H1 (cell line): ENCODE measurements at regions not wholly inside any gene's neighbourhood (a gene's known extent, or its start where the extent isn't known, plus 50 kb on each side); places are given as distances from the start of the nearest gene placed in this dataset.
"Not testable (repeated sequence)": the region's sequence is repeated elsewhere in the genome, so short reads cannot be mapped to it uniquely, and the experiment has no call there.

Source experiments
- CTCF ChIA-PET: fragments of 300-600 bp; sonication (Branson Sonifier 250); formaldehyde crosslinking; loops from one replicate; lab custom pipeline; 2021; ENCODE audit not compliant: partially characterized antibody; lab: Charles Lee
- POLR2A ChIA-PET: fragments of 300-600 bp; sonication (Branson Sonifier 250); formaldehyde crosslinking; loops from one replicate; lab custom pipeline; 2021; ENCODE audit warnings: inconsistent platforms; ENCODE audit not compliant: partially characterized antibody; lab: Charles Lee
- DNase-seq, 2 experiments: peaks; one replicate each; pipeline versions ENCODE4 v3.0.0 to v3.0.0-alpha.2; 2010 to 2022; ENCODE audit warnings: low spot score in 2 of 2, low read depth in 1 of 2, mixed read lengths in 1 of 2
- FAIRE-seq: peaks from 2 replicates; lab custom pipeline; 2011; peaks lifted over from hg19 to GRCh38; lab: Jason Lieb, UNC
- H2AFZ ChIP-seq: 2 replicates; pipeline ENCODE4 v1.8.1; 2012; ENCODE audit warnings: low read length, inconsistent platforms
- H2AK5ac ChIP-seq: 2 replicates; pipeline ENCODE4 v1.6.1; 2013; ENCODE audit warnings: low read depth, low read length
- H2BK120ac ChIP-seq: replicated peaks from 2 replicates; pipeline ENCODE3; 2013; ENCODE audit warnings: low read depth, low read length, inconsistent platforms
- H2BK12ac ChIP-seq: 2 replicates; pipeline ENCODE4 v1.6.1; 2013; ENCODE audit warnings: low read depth, low read length
- H2BK15ac ChIP-seq: 2 replicates; pipeline ENCODE4 v1.6.1; 2013; ENCODE audit warnings: low read length
- H2BK20ac ChIP-seq: 2 replicates; pipeline ENCODE4 v1.6.1; 2013; ENCODE audit warnings: low read length
- H2BK5ac ChIP-seq: 2 replicates; pipeline ENCODE4 v1.6.1; 2013; ENCODE audit warnings: low read depth, low read length
- H3K14ac ChIP-seq: 2 replicates; pipeline ENCODE4 v1.6.1; 2013; ENCODE audit warnings: inconsistent platforms; ENCODE audit not compliant: insufficient read length
- H3K18ac ChIP-seq: 2 replicates; pipeline ENCODE4 v1.6.1; 2013; ENCODE audit warnings: low read length; ENCODE audit errors: extremely low read depth
- H3K23ac ChIP-seq: 2 replicates; pipeline ENCODE4 v1.6.1; 2013; ENCODE audit warnings: inconsistent platforms; ENCODE audit not compliant: insufficient read length
- H3K23me2 ChIP-seq: 2 replicates; pipeline ENCODE4 v1.6.1; 2013; ENCODE audit warnings: low read depth, low read length
- H3K27ac ChIP-seq: 2 replicates; pipeline ENCODE4 v1.6.1; 2011; ENCODE audit warnings: low read depth, low read length, inconsistent platforms
- H3K27me3 ChIP-seq, 4 experiments: replicated peaks in 1 of 4; 1 replicate in 1 of 4; 2 replicates in 3 of 4; pipeline versions ENCODE4 v1.6.1 to v1.8.1; 2011 to 2013; ENCODE audit warnings: low read length in 3 of 4, mild to moderate bottlenecking in 3 of 4, inconsistent platforms in 2 of 4, mixed read lengths in 2 of 4, moderate library complexity in 1 of 4; ENCODE audit not compliant: control insufficient read depth in 3 of 4, insufficient read depth in 3 of 4; ENCODE audit errors: extremely low read depth in 1 of 4
- H3K36me3 ChIP-seq, 4 experiments: 2 replicates each; pipeline versions ENCODE4 v1.6.1 to v1.8.1; 2011 to 2013; ENCODE audit warnings: mild to moderate bottlenecking in 4 of 4, low read length in 3 of 4, moderate library complexity in 2 of 4, control low read depth in 1 of 4, inconsistent platforms in 1 of 4; ENCODE audit not compliant: insufficient read depth in 4 of 4, control insufficient read depth in 2 of 4
- H3K4ac ChIP-seq: replicated peaks from 2 replicates; pipeline ENCODE3; 2013; ENCODE audit warnings: low read length, low read depth, mixed read lengths, inconsistent platforms; ENCODE audit not compliant: insufficient read length
- H3K4me1 ChIP-seq, 4 experiments: replicated peaks in 1 of 4; 1 replicate in 1 of 4; 2 replicates in 3 of 4; pipeline versions ENCODE4 v1.6.1 to v1.8.1; 2011 to 2013; ENCODE audit warnings: low read length in 3 of 4, inconsistent platforms in 2 of 4, mixed read lengths in 1 of 4; ENCODE audit not compliant: insufficient read depth in 4 of 4, control insufficient read depth in 3 of 4
- H3K4me2 ChIP-seq, 2 experiments: 2 replicates each; pipeline versions ENCODE4 v1.6.1 to v1.8.1; 2011 to 2013; ENCODE audit warnings: low read depth in 2 of 2, low read length in 2 of 2, control low read depth in 1 of 2, inconsistent platforms in 1 of 2, mild to moderate bottlenecking in 1 of 2; ENCODE audit not compliant: insufficient read depth in 1 of 2
- H3K4me3 ChIP-seq, 4 experiments: fragments of 200-600, 300-600 bp in 1 of 4; sonication (generic), shearing (Covaris generic), sonication (Bioruptor Twin) in 1 of 4; 2 replicates each; pipeline versions ENCODE4 v1.5.1 to v1.8.1; 2011 to 2016; ENCODE audit warnings: low read length in 4 of 4, low read depth in 3 of 4, control low read depth in 2 of 4, inconsistent platforms in 2 of 4, mild to moderate bottlenecking in 2 of 4, mixed read lengths in 1 of 4, moderate library complexity in 1 of 4; ENCODE audit not compliant: insufficient read depth in 2 of 4; ENCODE audit errors: extremely low read depth in 1 of 4
- H3K56ac ChIP-seq: replicated peaks from 2 replicates; pipeline ENCODE3; 2013; ENCODE audit warnings: low read depth, mild to moderate bottlenecking, mixed read lengths, low read length, inconsistent platforms; ENCODE audit not compliant: insufficient read length
- H3K79me1 ChIP-seq: 2 replicates; pipeline ENCODE4 v1.6.1; 2013; ENCODE audit warnings: low read depth, low read length, control low read depth
- H3K79me2 ChIP-seq, 2 experiments: 2 replicates each; pipeline versions ENCODE4 v1.6.1 to v1.8.1; 2012 to 2013; ENCODE audit warnings: low read length in 2 of 2, mild to moderate bottlenecking in 2 of 2, inconsistent platforms in 1 of 2; ENCODE audit not compliant: insufficient read depth in 2 of 2, control insufficient read depth in 1 of 2
- H3K9ac ChIP-seq, 4 experiments: replicated peaks in 1 of 4; 1 replicate in 1 of 4; 2 replicates in 3 of 4; pipeline versions ENCODE4 v1.6.1 to v1.8.1; 2011 to 2013; ENCODE audit warnings: low read depth in 3 of 4, low read length in 3 of 4, control low read depth in 2 of 4, mild to moderate bottlenecking in 2 of 4, moderate library complexity in 2 of 4, inconsistent platforms in 1 of 4; ENCODE audit errors: extremely low read depth in 1 of 4
- H3K9me3 ChIP-seq, 2 experiments: 2 replicates each; pipeline versions ENCODE4 v1.6.1 to v1.8.1; 2012 to 2013; ENCODE audit warnings: mild to moderate bottlenecking in 2 of 2, moderate library complexity in 2 of 2, control low read depth in 1 of 2, inconsistent platforms in 1 of 2, low read depth in 1 of 2, low read length in 1 of 2, mixed read lengths in 1 of 2; ENCODE audit not compliant: insufficient read depth in 2 of 2
- H4K20me1 ChIP-seq, 2 experiments: replicated peaks in 1 of 2; 2 replicates each; pipeline versions ENCODE3 to v1.8.1; 2011 to 2013; ENCODE audit warnings: inconsistent platforms in 2 of 2, low read length in 2 of 2, mild to moderate bottlenecking in 1 of 2; ENCODE audit not compliant: insufficient read depth in 2 of 2, control insufficient read depth in 1 of 2
- H4K5ac ChIP-seq: 2 replicates; pipeline ENCODE4 v1.6.1; 2013; ENCODE audit warnings: low read length, low read depth, mixed read lengths, inconsistent platforms; ENCODE audit not compliant: insufficient read length
- H4K8ac ChIP-seq: 2 replicates; pipeline ENCODE4 v1.8.0; 2013; ENCODE audit warnings: mild to moderate bottlenecking, moderate library complexity, low read length, inconsistent platforms; ENCODE audit not compliant: insufficient read depth; ENCODE audit errors: extremely low read depth
- H4K91ac ChIP-seq: replicated peaks from 2 replicates; pipeline ENCODE3; 2013; ENCODE audit warnings: low read length, mixed read lengths, inconsistent platforms; ENCODE audit not compliant: insufficient read length
- JUN ChIP-seq: IDR thresholded peaks from 2 replicates; pipeline ENCODE4 v1.6.1; 2011; ENCODE audit warnings: low read depth, mild to moderate bottlenecking, improper control_type of control experiment, low read length
- KDM4A ChIP-seq: IDR thresholded peaks from one replicate; pipeline ENCODE4 v1.7.1; 2012; ENCODE audit warnings: low read depth, mild to moderate bottlenecking, moderate library complexity, low read length, inconsistent platforms; ENCODE audit not compliant: severe bottlenecking
- POU5F1 ChIP-seq: IDR thresholded peaks from 2 replicates; pipeline ENCODE4 v1.6.1; 2011; ENCODE audit warnings: low read depth, mild to moderate bottlenecking, low read length, moderate library complexity
- RXRA ChIP-seq: IDR thresholded peaks from 2 replicates; pipeline ENCODE4 v1.6.1; 2011; ENCODE audit warnings: low read depth, mild to moderate bottlenecking, low read length, moderate library complexity; ENCODE audit not compliant: insufficient read depth
- SIN3A ChIP-seq, 2 experiments: IDR thresholded peaks in 1 of 2; conservative IDR thresholded peaks in 1 of 2; 2 replicates each; pipeline ENCODE4 v1.6.1; 2011 to 2012; ENCODE audit warnings: low read length in 2 of 2, improper control_type of control experiment in 1 of 2, low read depth in 1 of 2, mild to moderate bottlenecking in 1 of 2
- SUZ12 ChIP-seq: fragments of 200-600 bp; sonication (generic); IDR thresholded peaks from 2 replicates; pipeline ENCODE4 v1.6.1; 2012; ENCODE audit warnings: mild to moderate bottlenecking, inconsistent platforms, low read length, moderate library complexity, mixed read lengths
- WGBS, 2 experiments: shearing (Covaris generic) in 1 of 2; methylation state at CpG; one replicate each; pipeline versions ENCODE4 v1.1.6 to v1.1.7; 2013 to 2015; ENCODE audit warnings: low lambda C conversion rate in 2 of 2, mixed read lengths in 2 of 2, inconsistent platforms in 1 of 2, low coverage in 1 of 2, missing lambda C conversion rate in 1 of 2; ENCODE audit not compliant: insufficient replicate concordance in 2 of 2, insufficient coverage in 1 of 2, insufficient read length in 1 of 2; ENCODE audit errors: extremely low coverage in 1 of 2, missing lambda C conversion rate in 1 of 2; 5-methylcytosine and 5-hydroxymethylcytosine counted together

DNA sequence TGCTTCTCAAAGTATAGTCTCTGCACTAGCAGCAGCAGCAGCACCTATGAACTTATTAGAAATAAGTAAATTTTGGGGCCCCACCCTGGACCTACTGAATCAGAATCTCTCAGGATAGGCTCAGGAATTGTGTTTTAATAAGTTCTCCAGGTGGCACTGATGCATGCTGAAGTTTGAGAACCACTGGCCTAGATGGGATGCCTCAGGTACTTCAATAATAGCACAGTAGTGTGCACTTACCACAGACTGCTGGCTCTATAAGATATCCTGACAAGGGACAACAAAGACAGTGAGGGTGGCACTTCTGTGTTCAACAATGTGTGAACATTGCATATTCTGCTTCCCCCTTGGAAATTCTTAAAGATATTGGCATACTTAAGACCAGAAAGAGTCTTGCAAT is 64.7 kb upstream of the HABP2 start (continued):
- TF ChIP-seq KDM4A: no peak
- no peak for TF ChIP-seq SIN3A (conservative IDR thresholded peaks at IDR 0.05 in 1 of 2, IDR thresholded peaks at IDR 0.05 in 1 of 2; ENCODE audit: low read depth in 1 of 2, low read length in 2 of 2)
- TF ChIP-seq JUN: no peak
- no peak for TF ChIP-seq SUZ12
- TF ChIP-seq RXRA: no peak
- no peak for TF ChIP-seq POU5F1

DNA sequence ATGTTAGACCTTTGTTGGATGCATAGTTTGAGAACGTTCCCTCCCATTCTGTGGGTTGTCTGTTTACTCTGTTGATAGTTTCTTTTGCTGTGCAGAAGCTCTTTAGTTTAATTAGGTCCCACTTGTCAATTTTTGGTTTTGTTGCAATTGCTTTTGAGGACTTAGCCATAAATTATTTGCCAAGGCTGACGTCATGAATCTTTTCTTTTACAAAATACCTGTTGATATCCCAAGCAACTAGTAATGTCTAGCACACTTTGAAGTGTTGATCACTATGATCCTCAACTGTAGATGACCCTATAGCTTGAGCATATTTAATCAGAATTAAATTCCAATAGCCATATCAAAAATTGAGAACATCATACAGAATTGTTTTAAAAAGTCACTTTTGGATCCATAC is 63.3 kb upstream of the HABP2 start:
- H2BK12ac ChIP-seq, H3K9me3 ChIP-seq, H2BK15ac ChIP-seq, FAIRE-seq, H3K9ac ChIP-seq, H2AK5ac ChIP-seq, H3K36me3 ChIP-seq, H3K18ac ChIP-seq, H3K27me3 ChIP-seq, H4K5ac ChIP-seq, DNase-seq, H3K23me2 ChIP-seq, H3K4me2 ChIP-seq, CTCF ChIA-PET, H2BK5ac ChIP-seq, H3K23ac ChIP-seq, H3K27ac ChIP-seq, H3K56ac ChIP-seq, H2BK120ac ChIP-seq, H3K4me1 ChIP-seq, H2BK20ac ChIP-seq, POLR2A ChIA-PET, H3K79me2 ChIP-seq, H3K79me1 ChIP-seq, H3K14ac ChIP-seq, H4K91ac ChIP-seq, H4K20me1 ChIP-seq, H2AFZ ChIP-seq, H4K8ac ChIP-seq, H3K4me3 ChIP-seq, H3K4ac ChIP-seq: not testable (repeated sequence)
- 70% methylated on average over 2 of the region's 2 CpGs; no CpG with 5 or more reads in 1 of the 2 experiments for WGBS, 2 experiments
